ENCODE measurements at regions not wholly inside any gene's neighbourhood (a gene's known extent, or its start where the extent isn't known, plus 50 kb on each side); places are given as distances from the start of the nearest gene placed in this dataset.

- TF ChIP-seq, protein P1, sequence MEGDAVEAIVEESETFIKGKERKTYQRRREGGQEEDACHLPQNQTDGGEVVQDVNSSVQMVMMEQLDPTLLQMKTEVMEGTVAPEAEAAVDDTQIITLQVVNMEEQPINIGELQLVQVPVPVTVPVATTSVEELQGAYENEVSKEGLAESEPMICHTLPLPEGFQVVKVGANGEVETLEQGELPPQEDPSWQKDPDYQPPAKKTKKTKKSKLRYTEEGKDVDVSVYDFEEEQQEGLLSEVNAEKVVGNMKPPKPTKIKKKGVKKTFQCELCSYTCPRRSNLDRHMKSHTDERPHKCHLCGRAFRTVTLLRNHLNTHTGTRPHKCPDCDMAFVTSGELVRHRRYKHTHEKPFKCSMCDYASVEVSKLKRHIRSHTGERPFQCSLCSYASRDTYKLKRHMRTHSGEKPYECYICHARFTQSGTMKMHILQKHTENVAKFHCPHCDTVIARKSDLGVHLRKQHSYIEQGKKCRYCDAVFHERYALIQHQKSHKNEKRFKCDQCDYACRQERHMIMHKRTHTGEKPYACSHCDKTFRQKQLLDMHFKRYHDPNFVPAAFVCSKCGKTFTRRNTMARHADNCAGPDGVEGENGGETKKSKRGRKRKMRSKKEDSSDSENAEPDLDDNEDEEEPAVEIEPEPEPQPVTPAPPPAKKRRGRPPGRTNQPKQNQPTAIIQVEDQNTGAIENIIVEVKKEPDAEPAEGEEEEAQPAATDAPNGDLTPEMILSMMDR (IDR thresholded peaks at IDR 0.05; ENCODE audit: extremely low read depth, insufficient read depth, missing control alignments), result no peak
- no peak for DNase-seq (ENCODE audit: low spot score)
- in situ Hi-C loops (cut with MboI; ENCODE audit: low pct_unique_long_range_greater_than_20kb, low sequenced_read_pairs, unreplicated experiment), result no loop called here
Measured at GRCh38 chr7:142546452-142546851, 202.8 kb upstream of the PRSS1 start.

DNA sequence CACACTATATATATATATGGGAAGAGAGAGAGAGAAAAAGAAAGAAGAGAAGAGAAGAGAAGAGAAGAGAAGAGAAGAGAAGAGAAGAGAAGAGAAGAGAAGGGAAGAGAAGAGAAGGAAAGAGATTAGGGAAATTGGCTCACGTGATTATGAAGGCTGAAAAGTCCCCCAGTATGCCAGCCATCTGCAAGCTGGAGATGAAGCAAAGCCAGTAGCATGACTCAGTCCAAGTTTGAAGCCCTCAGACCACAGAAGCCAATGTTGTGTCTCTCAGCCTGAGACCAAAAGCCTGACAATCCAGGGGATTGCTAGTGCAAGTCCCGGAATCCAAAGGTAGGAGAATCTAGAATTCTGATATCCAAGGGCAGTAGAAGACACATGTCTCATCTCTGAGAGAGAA, 206.3 kb upstream of the PRSS1 start:
- in situ Hi-C loops (cut with MboI; ENCODE audit: low pct_unique_long_range_greater_than_20kb, low sequenced_read_pairs, unreplicated experiment), result no loop called here
- TF ChIP-seq, protein P1 (IDR thresholded peaks at IDR 0.05; ENCODE audit: extremely low read depth, insufficient read depth, missing control alignments), result no peak

DNA sequence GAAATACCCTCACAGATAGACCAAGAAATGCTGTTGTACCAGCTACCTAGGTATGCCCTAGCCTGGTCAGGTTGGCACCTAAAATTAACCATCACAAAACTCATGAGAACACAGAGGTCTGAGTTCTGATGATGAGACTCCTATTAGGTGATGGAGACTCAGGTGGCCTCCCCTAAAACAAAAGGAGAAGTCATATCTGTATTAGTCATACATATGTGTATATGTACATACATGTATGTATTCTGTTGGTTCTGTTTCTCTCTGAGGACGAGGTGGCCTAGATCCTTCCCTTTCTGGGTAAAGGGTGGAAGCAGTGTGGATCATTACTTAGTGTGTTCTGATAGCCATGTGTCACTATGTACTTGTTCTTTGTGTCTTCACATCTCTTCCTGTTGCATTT, 207.2 kb upstream of the PRSS1 start:
- TF ChIP-seq, protein P1 (IDR thresholded peaks at IDR 0.05; ENCODE audit: extremely low read depth, insufficient read depth, missing control alignments), result no peak
- no peak for DNase-seq (ENCODE audit: low spot score)
- in situ Hi-C loops (cut with MboI; ENCODE audit: low pct_unique_long_range_greater_than_20kb, low sequenced_read_pairs, unreplicated experiment), result no loop called here

More for the DNA sequence above, 206.3 kb upstream of the PRSS1 start:
- no peak for DNase-seq (ENCODE audit: low spot score)

DNA sequence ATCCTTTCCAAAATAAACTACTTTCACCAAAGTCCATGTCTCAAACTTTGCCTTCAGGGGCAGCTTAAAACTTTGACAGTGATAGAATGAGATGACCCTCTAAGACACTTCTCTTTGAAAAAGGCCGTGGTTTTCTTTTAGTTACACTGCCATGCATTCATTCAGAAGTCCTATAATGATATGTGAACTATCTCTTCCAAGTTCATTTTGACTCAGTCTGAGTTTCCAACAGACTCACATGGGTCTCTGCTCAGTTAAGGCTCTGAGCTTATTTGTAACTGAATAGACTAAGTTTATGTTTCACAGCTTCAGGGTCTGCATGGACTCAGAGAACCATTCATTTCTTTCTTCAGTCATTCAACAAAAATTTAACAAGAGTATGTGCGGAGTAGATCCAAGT, 208.9 kb upstream of the PRSS1 start:
- DNase-seq (ENCODE audit: low spot score), result no peak
- in situ Hi-C loops (cut with MboI; ENCODE audit: low pct_unique_long_range_greater_than_20kb, low sequenced_read_pairs, unreplicated experiment), result no loop called here
- TF ChIP-seq, protein P1 (IDR thresholded peaks at IDR 0.05; ENCODE audit: extremely low read depth, insufficient read depth, missing control alignments), result no peak

- DNase-seq (ENCODE audit: low spot score), result no peak
Measured at GRCh38 chr7:142539901-142540300, 209.4 kb upstream of the PRSS1 start.

GRCh38 chr7:142537760-142538159, 211.5 kb upstream of the PRSS1 start:
- TF ChIP-seq, protein P1 (IDR thresholded peaks at IDR 0.05; ENCODE audit: extremely low read depth, insufficient read depth, missing control alignments), result no peak
- in situ Hi-C loops (cut with MboI; ENCODE audit: low pct_unique_long_range_greater_than_20kb, low sequenced_read_pairs, unreplicated experiment), result no loop called here
- no peak for DNase-seq (ENCODE audit: low spot score)

More at GRCh38 chr7:142539901-142540300, 209.4 kb upstream of the PRSS1 start:
- TF ChIP-seq, protein P1 (IDR thresholded peaks at IDR 0.05; ENCODE audit: extremely low read depth, insufficient read depth, missing control alignments), result no peak
- in situ Hi-C loops (cut with MboI; ENCODE audit: low pct_unique_long_range_greater_than_20kb, low sequenced_read_pairs, unreplicated experiment), result no loop called here
